IPS DF 6.9 (cell line): ENCODE measurements at regions not wholly inside any gene's neighbourhood (a gene's known extent, or its start where the extent isn't known, plus 50 kb on each side); places are given as distances from the start of the nearest gene placed in this dataset.

Source experiments
- DNase-seq: peaks from one replicate; pipeline ENCODE4 v3.0.0-alpha.2; 2013; ENCODE audit warnings: low read depth, low spot score
- H3K27ac ChIP-seq: one replicate; pipeline ENCODE4 v1.5.1; 2013; ENCODE audit warnings: low read length, control low read depth
- H3K27me3 ChIP-seq: 2 replicates; pipeline ENCODE4 v1.6.1; 2013; ENCODE audit warnings: mild to moderate bottlenecking, low read length; ENCODE audit not compliant: control insufficient read depth, insufficient read depth
- H3K36me3 ChIP-seq: 2 replicates; pipeline ENCODE4 v1.6.1; 2013; ENCODE audit warnings: low read length; ENCODE audit not compliant: control insufficient read depth, insufficient read depth
- H3K4me1 ChIP-seq: 2 replicates; pipeline ENCODE4 v1.6.1; 2013; ENCODE audit warnings: low read length; ENCODE audit not compliant: control insufficient read depth, insufficient read depth
- H3K4me3 ChIP-seq: 2 replicates; pipeline ENCODE4 v1.5.1; 2013; ENCODE audit warnings: mild to moderate bottlenecking, low read length
- H3K9me3 ChIP-seq: 2 replicates; pipeline ENCODE4 v1.6.1; 2013; ENCODE audit warnings: low read length, inconsistent platforms; ENCODE audit not compliant: control insufficient read depth, insufficient read depth
- WGBS: extraction: QIAGEN DNeasy Blood & Tissue Kit; methylation state at CpG from one replicate; pipeline ENCODE4 v1.1.7; 2013; ENCODE audit warnings: mixed read lengths, missing lambda C conversion rate; ENCODE audit not compliant: insufficient read length, insufficient coverage; 5-methylcytosine and 5-hydroxymethylcytosine counted together

GRCh38 chr11:116442238-116442752, 330.5 kb downstream of the BUD13 start:
- H3K27ac ChIP-seq = no peak overlapping the region
- no peaks in the 10 kb centered on the region for H3K9me3 ChIP-seq
- H3K4me3 ChIP-seq = no peak overlapping the region
- DNase-seq = no peak
- 0 out of 2 replicates have a peak, but pooled peaks cover 2% of the 10 kb centered on the region for H3K4me1 ChIP-seq
- no peaks in the 10 kb centered on the region for H3K36me3 ChIP-seq
- no peaks in the 10 kb centered on the region for H3K27me3 ChIP-seq

GRCh38 chr11:116439361-116439677, 333.5 kb downstream of the BUD13 start:
- Histone ChIP-seq H3K9me3 (no peaks in the 10 kb centered on the region), H3K36me3 (no peaks in the 10 kb centered on the region), H3K27ac (no peak overlapping the region), H3K4me3 (no peak overlapping the region), H3K27me3 (no peaks in the 10 kb centered on the region), H3K4me1 (peaks cover 2% of the 10 kb centered on the region; the same call in 1 of the 2 replicates)
- no peak for DNase-seq

DNA sequence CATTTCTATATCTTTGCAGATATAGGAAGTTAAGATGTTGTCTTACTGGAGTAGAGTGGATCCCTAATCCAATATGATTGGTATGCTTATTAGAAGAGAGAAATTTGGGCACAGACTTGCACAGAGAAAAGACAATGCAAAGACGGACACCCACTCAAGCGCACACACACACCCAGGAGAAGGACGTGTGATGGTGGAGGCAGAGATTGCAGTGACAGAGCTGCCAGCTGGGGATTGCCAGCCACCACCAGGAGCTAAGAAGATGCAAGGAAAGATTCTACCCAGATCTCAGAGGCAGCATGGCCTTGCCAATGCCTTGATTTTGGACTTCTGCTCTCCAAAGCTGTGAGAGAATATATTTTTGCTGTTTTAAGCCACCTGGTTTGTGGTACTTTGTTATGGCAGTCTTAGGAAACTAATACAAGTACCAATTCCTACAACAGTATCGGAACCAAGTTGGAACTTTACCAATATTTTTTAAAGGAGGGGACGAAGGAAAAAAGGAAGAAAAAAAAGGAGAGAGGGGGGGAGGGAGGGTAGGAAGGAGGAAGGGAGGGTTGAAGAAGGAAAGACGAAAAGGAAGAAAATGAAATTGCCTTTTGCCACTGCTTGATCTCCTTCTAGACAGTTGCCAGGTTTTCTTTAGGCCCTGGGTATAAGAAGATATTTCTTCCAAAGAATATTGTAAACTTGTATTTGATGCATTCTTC, 334.0 kb downstream of the BUD13 start:
- no peaks in the 10 kb centered on the region for H3K27me3 ChIP-seq
- 100% methylated on average over 1 of the region's 6 CpGs for WGBS

GRCh38 chr11:116434986-116435385, 337.8 kb downstream of the BUD13 start:
- H3K27me3 ChIP-seq = no peaks in the 10 kb centered on the region
- H3K4me1 ChIP-seq = peaks cover 2% of the 10 kb centered on the region; the same call in 1 of the 2 replicates
- no peak for DNase-seq
- no peak overlapping the region for H3K4me3 ChIP-seq
- no peaks in the 10 kb centered on the region for H3K9me3 ChIP-seq
- no peaks in the 10 kb centered on the region for H3K36me3 ChIP-seq
- WGBS = no CpG with 5 or more reads among the region's 2 CpGs
- H3K27ac ChIP-seq = no peak overlapping the region

More for the DNA sequence above, 334.0 kb downstream of the BUD13 start:
- DNase-seq = no peak
- H3K36me3 ChIP-seq = no peaks in the 10 kb centered on the region
- H3K4me1 ChIP-seq = peaks cover 2% of the 10 kb centered on the region; the same call in 1 of the 2 replicates
- H3K9me3 ChIP-seq = no peaks in the 10 kb centered on the region
- no peak overlapping the region for H3K4me3 ChIP-seq
- H3K27ac ChIP-seq = no peak overlapping the region

- no peaks in the 10 kb centered on the region for H3K36me3 ChIP-seq
- no peak for DNase-seq
Measured at GRCh38 chr11:116432301-116432700, 340.5 kb downstream of the BUD13 start.

DNA sequence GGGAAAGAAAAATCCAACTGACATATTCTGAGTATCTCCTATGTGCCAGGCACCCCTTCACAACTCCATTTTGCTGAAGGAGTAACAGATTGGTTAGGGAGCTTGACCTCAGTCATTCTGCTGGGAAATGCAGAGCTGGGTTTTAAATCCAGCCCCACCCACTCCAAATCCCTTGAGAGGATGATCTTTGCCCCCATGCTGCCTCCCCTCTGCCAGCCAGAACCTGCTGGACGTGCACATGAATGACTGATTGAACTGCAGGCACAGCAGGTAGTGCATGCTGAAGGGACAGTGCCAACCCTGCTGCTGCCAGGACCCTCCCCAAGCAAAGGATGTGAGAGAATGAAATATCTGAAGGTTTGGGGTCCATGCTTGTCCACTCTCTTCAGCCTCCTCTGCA, 340.9 kb downstream of the BUD13 start:
- Histone ChIP-seq H3K4me1 (peaks cover 2% of the 10 kb centered on the region; the same call in 1 of the 2 replicates), H3K4me3 (no peak overlapping the region), H3K9me3 (no peaks in the 10 kb centered on the region), H3K36me3 (no peaks in the 10 kb centered on the region), H3K27ac (no peak overlapping the region), H3K27me3 (no peaks in the 10 kb centered on the region)
- no peak for DNase-seq
- no CpG with 5 or more reads among the region's 1 CpG for WGBS

More at GRCh38 chr11:116432301-116432700, 340.5 kb downstream of the BUD13 start:
- Histone ChIP-seq H3K9me3 (no peaks in the 10 kb centered on the region), H3K27ac (no peak overlapping the region), H3K27me3 (no peaks in the 10 kb centered on the region), H3K4me1 (peaks cover 2% of the 10 kb centered on the region; the same call in 1 of the 2 replicates), H3K4me3 (no peak overlapping the region)
- no CpG with 5 or more reads among the region's 9 CpGs for WGBS

DNA sequence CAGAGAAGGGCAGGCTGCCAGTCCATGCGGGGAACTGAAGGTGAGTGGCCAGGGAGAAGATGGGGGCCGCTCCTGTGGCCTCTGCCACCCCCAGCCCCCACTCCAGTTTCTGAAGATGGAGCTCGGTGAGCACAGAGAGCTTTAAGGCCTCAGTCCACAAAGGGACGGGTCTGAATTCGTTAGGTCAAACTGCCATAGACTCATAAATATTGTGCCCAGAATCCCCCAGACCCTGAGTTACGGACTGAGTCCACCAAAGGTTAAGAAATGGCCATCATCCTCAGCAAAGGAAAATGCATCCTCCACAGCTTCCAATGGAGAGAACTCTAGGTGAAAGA, 344.2 kb downstream of the BUD13 start:
- no CpG with 5 or more reads among the region's 6 CpGs for WGBS
- Histone ChIP-seq H3K4me1 (0 out of 2 replicates have a peak, but pooled peaks cover 2% of the 10 kb centered on the region), H3K36me3 (no peaks in the 10 kb centered on the region), H3K27ac (no peak overlapping the region), H3K4me3 (no peak overlapping the region), H3K9me3 (no peaks in the 10 kb centered on the region), H3K27me3 (no peaks in the 10 kb centered on the region)
- DNase-seq = no peak

GRCh38 chr11:116427903-116428637, 344.7 kb downstream of the BUD13 start:
- no peaks in the 10 kb centered on the region for H3K9me3 ChIP-seq
- no peak overlapping the region for H3K4me3 ChIP-seq
- DNase-seq = no peak
- 0 out of 2 replicates have a peak, but pooled peaks cover 3% of the 10 kb centered on the region for H3K4me1 ChIP-seq
- no peaks in the 10 kb centered on the region for H3K27me3 ChIP-seq
- WGBS = no CpG with 5 or more reads among the region's 11 CpGs
- H3K36me3 ChIP-seq = no peaks in the 10 kb centered on the region
- H3K27ac ChIP-seq = no peak overlapping the region

DNA sequence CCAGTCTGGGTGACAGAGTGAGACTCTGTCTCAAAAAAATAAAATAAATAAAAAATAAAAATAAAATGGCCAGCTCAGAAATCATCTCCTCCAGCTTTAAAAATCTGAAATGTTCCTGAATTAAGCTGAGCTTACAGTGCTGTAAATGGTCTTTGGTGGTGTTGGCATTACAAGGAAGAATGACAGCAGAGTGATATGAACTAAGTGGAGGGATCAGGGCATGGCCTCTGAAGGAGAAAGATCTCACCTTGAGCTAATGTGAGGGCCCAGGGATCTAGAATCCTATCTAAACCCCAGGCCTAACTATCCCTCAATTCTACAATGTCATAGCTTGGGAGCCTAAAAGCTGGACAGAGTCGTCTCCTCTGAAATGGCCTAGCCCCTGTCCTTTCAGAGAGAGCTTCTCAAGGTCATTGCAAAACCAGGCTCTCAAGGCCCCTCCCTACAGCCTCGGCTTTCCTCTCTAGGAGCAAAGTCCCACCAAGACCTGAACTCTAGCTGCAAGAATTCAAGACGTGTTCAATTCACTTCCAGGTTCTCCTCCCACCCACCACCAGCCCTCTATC, 345.4 kb downstream of the BUD13 start:
- Histone ChIP-seq H3K4me1 (0 out of 2 replicates have a peak, but pooled peaks cover 5% of the 10 kb centered on the region), H3K36me3 (no peaks in the 10 kb centered on the region), H3K27ac (no peak overlapping the region), H3K27me3 (no peaks in the 10 kb centered on the region), H3K4me3 (no peak overlapping the region), H3K9me3 (no peaks in the 10 kb centered on the region)
- WGBS = no CpG with 5 or more reads among the region's 3 CpGs
- DNase-seq = no peak

- H3K9me3 ChIP-seq = no peaks in the 10 kb centered on the region
- H3K27ac ChIP-seq = no peak overlapping the region
- H3K27me3 ChIP-seq = no peaks in the 10 kb centered on the region
- 0 out of 2 replicates have a peak, but pooled peaks cover 6% of the 10 kb centered on the region for H3K4me1 ChIP-seq
- no peaks in the 10 kb centered on the region for H3K36me3 ChIP-seq
- WGBS = no CpG with 5 or more reads among the region's 1 CpG
- no peak overlapping the region for H3K4me3 ChIP-seq
- DNase-seq = no peak
Measured at GRCh38 chr11:116426761-116427160, 346.0 kb downstream of the BUD13 start.
